Panc1 (cell line): ENCODE measurements at regions not wholly inside any gene's neighbourhood (a gene's known extent, or its start where the extent isn't known, plus 50 kb on each side); places are given as distances from the start of the nearest gene placed in this dataset.

Experiments used
- CTCF ChIP-seq: fragments of 450-650 bp; IDR thresholded peaks from 2 replicates; pipeline ENCODE4 v1.5.1; 2017; ENCODE audit warnings: mild to moderate bottlenecking
- POLR2AphosphoS5 ChIP-seq: IDR thresholded peaks from 2 replicates; pipeline ENCODE4 v1.6.1; 2012; ENCODE audit warnings: mild to moderate bottlenecking, low read depth, low read length, moderate library complexity
- SIN3A ChIP-seq: IDR thresholded peaks from 2 replicates; pipeline ENCODE4 v1.6.1; 2012; ENCODE audit warnings: low read depth, mild to moderate bottlenecking, low read length, moderate library complexity, borderline replicate concordance; ENCODE audit not compliant: insufficient read depth

- no peak for TF ChIP-seq CTCF
- TF ChIP-seq SIN3A, result no peak
- TF ChIP-seq POLR2AphosphoS5, result no peak
These were observed 101.8 kb downstream of the NFKBIZ start for GRCh38 chr3:101950985-101951733.
